Tibial nerve (tissue), 4 donors: ENCODE measurements at regions not wholly inside any gene's neighbourhood (a gene's known extent, or its start where the extent isn't known, plus 50 kb on each side); places are given as distances from the start of the nearest gene placed in this dataset.

Experiments used
- EP300 ChIP-seq, 2 donors: sonication (generic); formaldehyde crosslinking; IDR thresholded peaks; one replicate each; pipeline ENCODE4 v1.6.1; 2017; ENCODE audit warnings: antibody characterized with exemption in 2 of 2, mild to moderate bottlenecking in 1 of 2
- POLR2A ChIP-seq, 2 donors: fragments of 450-650 bp; IDR thresholded peaks; one replicate each; pipeline ENCODE4 v1.6.1; 2017; ENCODE audit warnings: antibody characterized with exemption in 2 of 2, mild to moderate bottlenecking in 2 of 2, moderate library complexity in 2 of 2
- TF ChIP-seq, protein P1 (sequence below), 5 experiments: fragments of 200-600 bp in 3 of 5; fragments of 450-650 bp in 2 of 5; sonication (generic) in 3 of 5; IDR thresholded peaks; one replicate each; pipeline ENCODE4 v1.5.1; 2016 to 2019; ENCODE audit warnings: antibody characterized with exemption in 5 of 5, mild to moderate bottlenecking in 3 of 5, moderate library complexity in 2 of 5

DNA sequence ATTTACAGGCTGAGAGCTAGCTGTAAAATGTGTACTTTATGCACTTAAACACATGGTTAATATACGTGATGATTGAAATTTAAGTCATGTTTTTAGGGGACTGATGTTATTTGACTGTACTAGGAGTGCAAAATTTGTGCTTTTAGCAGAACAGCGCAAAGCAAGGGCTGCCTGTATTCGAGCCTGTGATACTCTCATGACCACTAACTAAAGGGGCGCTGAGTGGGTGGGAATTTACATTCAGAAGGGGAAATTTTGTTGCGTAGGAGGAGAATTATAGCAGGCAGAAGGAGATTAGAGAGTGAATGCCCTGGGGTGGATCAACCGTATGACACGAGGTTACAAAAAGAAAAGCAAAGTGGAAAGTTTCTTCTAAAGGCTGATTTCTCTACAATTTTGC, 271.8 kb upstream of the HTR2A start:
- TF ChIP-seq, protein P1, sequence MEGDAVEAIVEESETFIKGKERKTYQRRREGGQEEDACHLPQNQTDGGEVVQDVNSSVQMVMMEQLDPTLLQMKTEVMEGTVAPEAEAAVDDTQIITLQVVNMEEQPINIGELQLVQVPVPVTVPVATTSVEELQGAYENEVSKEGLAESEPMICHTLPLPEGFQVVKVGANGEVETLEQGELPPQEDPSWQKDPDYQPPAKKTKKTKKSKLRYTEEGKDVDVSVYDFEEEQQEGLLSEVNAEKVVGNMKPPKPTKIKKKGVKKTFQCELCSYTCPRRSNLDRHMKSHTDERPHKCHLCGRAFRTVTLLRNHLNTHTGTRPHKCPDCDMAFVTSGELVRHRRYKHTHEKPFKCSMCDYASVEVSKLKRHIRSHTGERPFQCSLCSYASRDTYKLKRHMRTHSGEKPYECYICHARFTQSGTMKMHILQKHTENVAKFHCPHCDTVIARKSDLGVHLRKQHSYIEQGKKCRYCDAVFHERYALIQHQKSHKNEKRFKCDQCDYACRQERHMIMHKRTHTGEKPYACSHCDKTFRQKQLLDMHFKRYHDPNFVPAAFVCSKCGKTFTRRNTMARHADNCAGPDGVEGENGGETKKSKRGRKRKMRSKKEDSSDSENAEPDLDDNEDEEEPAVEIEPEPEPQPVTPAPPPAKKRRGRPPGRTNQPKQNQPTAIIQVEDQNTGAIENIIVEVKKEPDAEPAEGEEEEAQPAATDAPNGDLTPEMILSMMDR (IDR thresholded peaks at IDR 0.05) = no peak
- TF ChIP-seq EP300 (IDR thresholded peaks at IDR 0.05) (no peak), POLR2A (IDR thresholded peaks at IDR 0.05) (no peak)
